Vagina (tissue), 2 donors: ENCODE measurements at regions not wholly inside any gene's neighbourhood (a gene's known extent, or its start where the extent isn't known, plus 50 kb on each side); places are given as distances from the start of the nearest gene placed in this dataset.

Source experiments
- CTCF ChIP-seq, 3 experiments: fragments of 450-650 bp in 2 of 3; fragments of 200-600 bp in 1 of 3; sonication (generic) in 1 of 3; IDR thresholded peaks; one replicate each; pipeline ENCODE4 v1.5.1; 2017 to 2019; ENCODE audit warnings: antibody characterized with exemption in 3 of 3, mild to moderate bottlenecking in 2 of 3, moderate library complexity in 2 of 3
- POLR2AphosphoS5 ChIP-seq, 2 donors: sonication (generic); formaldehyde crosslinking; IDR thresholded peaks; one replicate each; pipeline ENCODE4 v1.9.0; 2017; ENCODE audit warnings: antibody characterized with exemption in 2 of 2, mild to moderate bottlenecking in 2 of 2, low read depth in 1 of 2; ENCODE audit not compliant: insufficient read depth in 1 of 2

DNA sequence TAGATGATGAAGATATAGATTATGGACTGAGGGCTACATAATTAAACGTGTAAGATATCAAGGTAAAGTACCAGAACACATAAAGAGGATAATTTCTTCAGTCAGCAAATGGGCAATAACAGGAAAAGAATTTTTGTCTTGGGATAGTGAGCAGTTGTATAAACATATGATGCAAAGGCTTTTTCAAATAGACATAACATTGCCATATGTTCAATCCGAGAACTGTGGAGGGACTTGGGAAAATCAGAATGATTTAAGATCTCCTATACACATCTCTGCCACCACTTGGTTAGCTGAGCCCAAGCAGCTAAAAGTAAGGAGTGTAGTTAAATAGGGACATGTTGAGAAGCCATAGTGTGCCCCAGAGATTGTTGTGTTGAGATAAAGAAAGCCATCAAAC is 287.6 kb upstream of the ZNF521 start:
- TF ChIP-seq POLR2AphosphoS5 (IDR thresholded peaks at IDR 0.05; ENCODE audit: insufficient read depth in 1 of 2, low read depth in 1 of 2) = no peak
- TF ChIP-seq CTCF (IDR thresholded peaks at IDR 0.05) = no peak
